ENCODE measurements at regions not wholly inside any gene's neighbourhood (a gene's known extent, or its start where the extent isn't known, plus 50 kb on each side); places are given as distances from the start of the nearest gene placed in this dataset.

- TF ChIP-seq POLR2A (IDR thresholded peaks at IDR 0.05; ENCODE audit: low read length) (no peak), GATA1 (IDR thresholded peaks at IDR 0.05; ENCODE audit: low read depth, low read length) (no peak)
Observed at GRCh38 chr2:162916286-162916801, 77.8 kb upstream of the KCNH7 start.

Measured in erythroblast (primary cell).